GM18505 (cell line): ENCODE measurements at regions not wholly inside any gene's neighbourhood (a gene's known extent, or its start where the extent isn't known, plus 50 kb on each side); places are given as distances from the start of the nearest gene placed in this dataset.
"Not testable (repeated sequence)": the region's sequence is repeated elsewhere in the genome, so short reads cannot be mapped to it uniquely, and the experiment has no call there.

ENCODE experiments used
- ATAC-seq: cut with Tn5 transposase; IDR thresholded peaks from one replicate; pipeline ENCODE4 v1.9.1; 2021; ENCODE audit not compliant: unreplicated experiment
- POLR2A ChIP-seq: IDR thresholded peaks from 4 replicates; pipeline ENCODE4 v1.6.1; 2011; ENCODE audit warnings: borderline replicate concordance; ENCODE audit not compliant: insufficient read depth, insufficient read length; ENCODE audit errors: extremely low read depth

DNA sequence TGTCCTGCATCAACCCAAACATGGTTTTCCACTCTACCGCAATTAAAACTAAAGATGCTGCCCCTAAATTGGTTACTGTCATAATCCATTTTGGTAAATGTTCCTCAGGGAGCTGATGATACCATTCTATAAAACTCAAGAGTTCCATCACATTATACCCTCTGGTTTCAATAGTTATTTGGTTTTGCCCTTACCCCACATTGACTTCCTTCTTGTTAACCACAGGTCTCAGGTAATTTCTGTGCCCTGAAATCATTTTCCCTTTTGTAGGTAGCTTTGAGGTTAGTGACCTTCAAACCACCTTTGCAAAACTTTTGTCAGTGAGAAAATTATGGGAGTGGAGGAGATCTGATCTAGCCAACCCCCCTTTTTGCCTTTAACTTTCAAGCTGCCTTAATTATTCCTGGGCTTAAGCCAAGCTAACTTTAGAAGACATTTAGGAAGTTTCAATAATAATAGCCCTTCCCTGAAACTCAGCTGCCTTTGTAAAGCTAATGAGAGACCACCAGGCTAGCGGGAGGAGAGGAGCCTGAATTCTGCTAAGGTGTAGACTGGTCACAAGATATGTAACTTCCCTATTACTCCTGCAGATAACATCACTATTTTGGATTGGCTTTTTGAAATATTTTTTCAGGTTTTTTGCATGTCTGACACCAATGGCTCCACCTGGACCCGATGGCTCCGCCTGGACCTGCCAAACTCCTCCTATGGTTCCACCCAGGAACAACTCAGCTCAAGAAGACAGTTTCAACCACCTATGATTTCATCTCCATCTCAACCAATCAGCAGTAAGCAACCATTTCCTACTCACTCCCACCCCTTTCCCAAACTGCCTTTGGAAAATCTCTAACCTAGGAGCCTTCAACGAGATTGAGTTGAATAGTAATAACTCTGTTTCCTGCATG is 224.9 kb downstream of the HS3ST3B1 start:
- TF ChIP-seq POLR2A: no peak
- no peak for ATAC-seq

DNA sequence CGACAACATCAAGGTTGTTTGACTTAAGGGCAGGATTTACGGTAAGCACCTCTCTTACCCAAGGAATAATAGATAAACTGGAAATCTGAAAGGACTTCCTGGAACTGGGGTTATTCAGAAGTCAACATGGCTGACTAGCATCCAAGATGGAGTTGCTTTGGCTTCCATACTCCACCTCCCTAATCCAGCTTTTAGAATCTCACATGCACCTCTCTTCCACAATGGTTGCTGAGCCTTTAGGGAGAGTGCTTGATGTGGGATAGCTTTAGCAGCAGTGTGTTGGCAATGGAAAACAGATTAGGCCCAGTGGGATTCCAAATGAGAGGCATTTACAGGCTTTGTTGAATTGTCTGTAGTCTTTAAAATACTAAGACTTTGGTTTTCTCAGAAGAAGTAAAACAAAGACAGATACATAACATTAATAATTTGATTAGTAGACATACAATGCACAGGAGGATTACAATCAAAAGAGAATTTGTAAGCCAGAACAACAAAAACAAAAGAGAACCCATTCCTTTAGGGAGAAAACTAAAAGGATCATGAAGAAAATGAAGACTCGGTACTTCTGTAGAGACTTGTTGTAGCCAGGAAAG is 222.0 kb downstream of the HS3ST3B1 start:
- no peak for ATAC-seq
- no peak for TF ChIP-seq POLR2A

DNA sequence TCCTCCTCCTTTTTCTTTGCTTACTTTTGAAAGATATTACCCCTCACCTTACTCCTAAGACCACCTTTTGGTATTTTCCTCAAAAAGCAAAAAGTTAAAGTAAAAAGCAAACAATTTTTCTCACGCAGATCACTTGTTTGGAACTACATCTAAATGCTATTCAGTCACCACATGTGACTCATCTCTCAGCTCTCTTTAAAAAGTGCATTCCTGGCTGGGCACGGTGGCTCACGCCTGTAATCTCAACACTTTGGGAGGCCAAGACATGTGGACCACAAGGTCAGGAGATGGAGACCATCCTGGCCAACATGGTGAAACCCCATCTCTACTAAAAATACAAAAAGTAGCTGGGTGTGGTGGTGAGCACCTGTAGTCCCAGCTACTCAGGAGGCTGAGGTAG is 218.0 kb downstream of the HS3ST3B1 start:
- ATAC-seq: not testable (repeated sequence)

DNA sequence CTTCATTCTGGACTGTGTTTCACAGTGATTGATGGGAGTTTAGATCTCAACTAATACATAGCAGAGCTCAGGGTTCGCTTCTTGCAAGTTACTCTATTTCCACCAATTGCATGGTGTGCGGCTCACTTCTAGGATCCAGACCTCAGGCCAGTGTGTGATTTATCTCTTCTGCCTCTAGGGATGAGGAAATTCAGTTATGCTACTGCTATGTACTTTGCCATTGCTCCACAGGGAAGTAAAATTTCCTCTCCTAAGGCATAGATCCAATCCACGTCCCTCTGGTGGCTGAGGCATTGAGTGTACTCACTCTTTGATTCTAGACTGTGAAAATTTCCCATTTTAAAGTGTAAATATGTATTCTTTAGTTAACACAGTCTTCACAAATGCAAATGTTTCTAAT is 214.1 kb downstream of the HS3ST3B1 start:
- no peak for TF ChIP-seq POLR2A
- ATAC-seq: no peak

DNA sequence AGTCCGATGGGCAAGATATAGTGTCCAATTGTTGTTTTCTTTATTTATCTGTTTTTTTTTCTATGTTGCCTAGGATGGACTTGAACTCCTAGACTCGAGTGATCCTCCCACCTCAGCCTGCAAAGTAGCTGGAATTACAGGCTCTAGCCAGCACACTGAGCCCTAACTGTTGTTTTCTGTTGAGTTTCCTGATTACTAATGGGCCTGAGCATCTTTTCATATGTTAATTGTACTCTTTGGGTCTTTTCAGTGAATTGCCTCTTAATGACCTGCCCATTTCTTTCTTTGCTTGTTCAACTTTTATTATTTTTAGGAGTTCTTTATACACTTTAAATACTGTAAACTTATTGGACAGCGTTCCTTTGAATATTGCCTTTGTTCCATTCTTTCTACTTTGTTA is 213.0 kb downstream of the HS3ST3B1 start:
- ATAC-seq: no peak
- no peak for TF ChIP-seq POLR2A

DNA sequence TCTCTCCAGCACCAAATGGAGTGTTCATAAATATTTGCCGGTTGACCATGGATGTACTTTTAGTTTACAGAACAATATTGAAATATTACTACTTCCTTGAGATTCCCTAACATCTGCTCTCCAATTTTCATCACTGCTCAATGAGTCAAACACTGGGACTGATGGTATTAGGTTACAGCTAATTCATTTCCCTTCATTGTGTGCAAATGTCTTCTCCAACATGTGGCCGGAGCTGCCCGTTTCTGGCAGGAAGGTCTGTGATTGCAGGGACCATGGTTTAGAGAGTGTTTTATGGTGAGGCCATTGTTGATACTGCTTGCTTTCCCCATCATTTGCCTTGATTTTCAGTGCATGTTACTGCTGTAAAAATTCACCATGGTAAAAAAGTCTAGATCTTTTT is 209.3 kb downstream of the HS3ST3B1 start:
- no peak for TF ChIP-seq POLR2A
- no peak for ATAC-seq

DNA sequence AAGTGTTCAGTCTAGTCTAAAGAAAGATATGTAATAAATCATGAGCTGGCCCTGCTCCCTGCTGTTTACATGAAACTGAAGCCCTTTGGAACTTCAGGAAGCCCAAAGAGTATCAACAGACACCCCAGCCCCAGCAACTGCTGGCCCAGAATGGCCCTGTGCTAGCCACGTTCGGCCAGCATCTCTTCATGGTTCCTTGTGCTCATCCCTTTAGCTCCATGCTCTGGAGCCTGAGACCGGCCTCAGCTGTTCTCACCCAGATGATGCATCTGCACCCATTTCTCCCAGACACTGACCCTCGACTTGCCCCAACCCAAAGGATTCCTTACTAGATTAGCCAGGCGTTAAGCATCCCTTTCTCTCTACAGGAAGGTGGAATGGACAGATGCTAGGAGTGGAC is 207.3 kb downstream of the HS3ST3B1 start:
- no peak for TF ChIP-seq POLR2A

DNA sequence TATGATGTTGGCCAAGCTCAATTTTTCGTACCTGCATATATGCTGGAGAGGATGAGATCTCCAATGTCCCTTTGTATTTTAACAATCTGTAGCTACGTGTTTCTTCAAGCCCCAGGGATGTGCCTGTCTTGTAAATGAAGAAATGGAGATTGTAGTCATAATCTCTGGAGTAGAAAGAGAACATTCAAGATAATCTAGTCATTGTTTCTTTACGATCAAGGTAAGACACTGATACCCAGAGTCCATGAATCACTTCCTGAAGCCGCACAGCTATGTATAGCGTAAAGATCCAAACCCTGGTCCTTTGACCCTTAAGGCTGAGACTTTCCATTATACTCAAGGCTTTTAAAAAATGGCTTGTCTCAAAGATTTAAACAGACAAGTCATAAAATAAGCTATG is 205.5 kb downstream of the HS3ST3B1 start:
- ATAC-seq: no peak
- no peak for TF ChIP-seq POLR2A

More for the DNA sequence above, 207.3 kb downstream of the HS3ST3B1 start:
- no peak for ATAC-seq

DNA sequence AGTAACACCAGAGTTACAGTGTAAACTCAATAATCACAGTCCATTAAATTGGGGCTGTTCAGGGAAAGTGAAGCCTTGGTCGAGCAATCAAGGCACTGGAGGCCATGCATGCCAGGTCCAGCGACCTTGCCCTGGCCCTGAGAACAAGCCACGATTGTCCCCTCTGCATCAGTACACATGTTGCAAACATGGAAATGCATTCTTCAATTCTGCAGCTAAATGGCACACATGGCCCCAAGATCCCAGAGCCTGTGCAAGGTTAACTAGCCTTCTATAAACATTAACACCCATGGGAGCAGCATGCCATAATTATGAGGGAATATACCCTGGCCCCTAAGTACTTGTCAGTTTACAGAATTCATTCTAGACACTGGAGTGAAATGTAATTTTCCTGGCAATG is 204.7 kb downstream of the HS3ST3B1 start:
- no peak for ATAC-seq
- TF ChIP-seq POLR2A: no peak

DNA sequence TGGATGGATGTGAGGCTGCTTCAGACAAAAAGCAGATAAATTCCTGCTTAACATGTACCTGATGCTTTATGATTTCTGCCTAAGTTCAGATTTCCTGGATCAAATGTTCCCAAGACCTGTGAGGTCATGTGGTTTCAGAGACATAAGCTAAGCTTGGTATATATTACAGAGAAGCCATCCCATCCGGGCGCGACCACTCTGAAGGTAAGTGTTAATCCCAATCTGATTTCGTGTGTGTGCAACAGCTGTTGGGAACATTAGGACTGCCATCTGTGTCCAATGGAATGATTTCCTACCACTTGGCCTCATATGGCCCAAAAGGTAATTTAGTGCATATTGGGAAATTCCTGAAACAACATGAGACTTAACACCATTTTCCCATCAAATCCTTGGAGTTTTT is 199.1 kb downstream of the HS3ST3B1 start:
- ATAC-seq: no peak

DNA sequence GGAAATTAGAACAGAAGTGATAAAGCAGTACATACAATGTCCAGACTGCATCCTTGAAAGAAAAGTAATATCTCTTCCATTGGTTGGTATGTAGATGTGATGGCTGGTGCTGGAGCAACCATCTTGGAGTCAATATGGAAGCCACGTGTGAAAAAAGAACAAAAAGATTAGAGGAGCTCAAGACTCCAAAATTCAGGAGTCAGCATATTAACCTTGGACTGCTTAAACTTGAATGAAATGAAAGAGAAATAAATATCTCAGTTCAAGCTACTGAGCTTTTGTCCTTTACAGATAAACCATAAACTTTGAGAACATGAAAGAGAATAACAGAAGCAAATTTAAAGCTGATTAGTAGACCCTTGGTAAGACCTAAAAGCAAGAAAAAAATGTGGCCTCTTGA is 197.9 kb downstream of the HS3ST3B1 start:
- ATAC-seq: no peak
- no peak for TF ChIP-seq POLR2A

More for the DNA sequence above, 199.1 kb downstream of the HS3ST3B1 start:
- TF ChIP-seq POLR2A: no peak

DNA sequence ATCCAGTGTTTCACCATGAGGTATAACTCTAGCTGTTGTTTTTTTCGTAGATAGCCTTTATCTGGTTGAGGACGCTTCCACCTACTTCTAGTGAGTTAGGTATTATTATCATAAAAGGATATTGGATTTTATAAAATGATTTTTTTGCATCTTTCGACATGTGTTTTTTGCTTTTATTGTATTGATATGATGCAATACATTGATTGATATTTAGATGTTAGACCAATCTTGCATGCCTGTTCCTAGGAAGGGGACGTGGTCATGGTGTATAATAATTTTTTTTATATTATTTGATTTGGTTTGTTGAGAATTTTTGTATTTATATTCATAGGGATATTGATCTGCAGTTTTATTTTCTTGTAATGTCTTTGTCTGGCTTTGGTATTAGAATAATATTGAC is 193.3 kb downstream of the HS3ST3B1 start:
- TF ChIP-seq POLR2A: no peak
- no peak for ATAC-seq

DNA sequence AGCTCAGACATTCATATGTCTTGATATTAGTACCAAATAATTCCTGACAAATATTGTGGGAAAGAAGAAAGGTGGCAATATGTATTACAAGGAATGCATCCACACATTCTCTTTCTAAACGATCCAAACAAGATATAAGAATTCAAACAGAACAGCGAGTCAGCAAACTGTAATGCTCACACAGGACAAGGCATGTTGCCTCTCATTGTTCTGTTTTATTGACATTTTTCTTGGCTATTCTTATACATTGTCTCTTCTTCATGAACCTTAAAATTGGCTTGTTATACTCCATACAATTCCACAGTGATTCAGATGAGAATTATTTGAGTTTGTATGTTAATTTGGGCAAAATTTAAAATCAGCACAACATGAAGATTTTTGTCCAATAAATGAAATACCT is 189.1 kb downstream of the HS3ST3B1 start:
- TF ChIP-seq POLR2A: no peak
- ATAC-seq: no peak

DNA sequence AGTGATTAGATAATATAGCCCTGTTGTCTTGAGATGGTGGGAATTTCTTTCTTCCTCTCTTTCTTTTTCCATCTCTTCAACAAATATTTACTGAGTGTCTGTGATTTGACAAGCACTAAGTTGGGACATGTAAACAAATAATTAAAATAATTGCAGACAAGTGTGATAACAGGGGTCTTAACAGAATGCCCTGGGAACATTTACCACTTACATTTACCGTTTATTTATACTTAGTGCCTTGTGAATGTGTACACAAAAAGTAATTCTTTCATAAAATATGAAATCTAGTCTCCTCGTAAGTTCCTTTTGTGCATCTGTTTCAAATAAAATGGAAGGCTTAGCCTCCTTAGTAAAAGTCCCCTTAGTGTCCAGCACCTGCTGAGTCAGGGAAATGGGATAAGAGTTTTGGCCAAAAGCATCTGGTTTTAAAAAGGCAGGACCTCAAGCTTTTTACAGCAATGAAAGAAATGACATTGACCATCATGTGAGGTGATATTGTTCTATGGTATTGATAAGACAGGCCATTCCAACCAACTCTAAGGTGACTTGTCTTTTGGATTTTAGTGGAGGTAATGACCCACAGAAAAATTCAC is 188.2 kb downstream of the HS3ST3B1 start:
- TF ChIP-seq POLR2A: no peak
- ATAC-seq: no peak
